ENCODE measurements at regions not wholly inside any gene's neighbourhood (a gene's known extent, or its start where the extent isn't known, plus 50 kb on each side); places are given as distances from the start of the nearest gene placed in this dataset.
A peak's percentile ranks its signal among the peaks of the same experiment; 100 is the strongest.

- peaks cover 1 to 3% of the 10 kb centered on the region in 2 donors for H3K4me1 ChIP-seq (replicated peaks in 1 of 2)
These were observed 278.9 kb downstream of the NPHP4 start for GRCh38 chr1:5713101-5714010.

GRCh38 chr1:5711956-5712645 is 280.1 kb downstream of the NPHP4 start:
- in situ Hi-C loops (cut with MboI; ENCODE audit: low pct_unique_long_range_greater_than_20kb in 2 of 9, low sequenced_read_pairs in 9 of 9, unreplicated experiment in 9 of 9) = no loop called here
- ATAC-seq (replicated peaks in 6 of 8) = no peak
- no peaks in the 10 kb centered on the region for H3K4me1 ChIP-seq (replicated peaks in 1 of 2)
- H3K4me3 ChIP-seq = no peak overlapping the region
- WGBS, 10 experiments = 0 to 94% (median 89%) methylated on average over 1 to 20 of the region's 45 CpGs; no CpG with 5 or more reads in 3 of the 10 experiments
- no peak overlapping the region for H3K27ac ChIP-seq

More at GRCh38 chr1:5713101-5714010, 278.9 kb downstream of the NPHP4 start:
- no peak overlapping the region for H3K27ac ChIP-seq
- no peak for ATAC-seq (replicated peaks in 6 of 8)
- in situ Hi-C loops (cut with MboI; ENCODE audit: low pct_unique_long_range_greater_than_20kb in 2 of 9, low sequenced_read_pairs in 9 of 9, unreplicated experiment in 9 of 9) = no loop called here
- WGBS, 10 experiments = 53 to 90% (median 79%) methylated on average over 3 to 32 of the region's 36 CpGs; no CpG with 5 or more reads in 2 of the 10 experiments
- H3K4me3 ChIP-seq = no peak overlapping the region

- ATAC-seq (replicated peaks in 6 of 8) = no peak
- no peaks in the 10 kb centered on the region for H3K4me1 ChIP-seq (replicated peaks in 1 of 2)
- no peak overlapping the region for H3K27ac ChIP-seq
- in situ Hi-C loops (cut with MboI; ENCODE audit: low pct_unique_long_range_greater_than_20kb in 2 of 9, low sequenced_read_pairs in 9 of 9, unreplicated experiment in 9 of 9) = no loop called here
- 0 to 80% (median 63%) methylated on average over 1 to 6 of the region's 7 CpGs; no CpG with 5 or more reads in 4 of the 10 experiments for WGBS, 10 experiments
- H3K4me3 ChIP-seq = no peak overlapping the region
These were observed 281.1 kb downstream of the NPHP4 start for GRCh38 chr1:5711079-5711478.

- H3K4me1 ChIP-seq (replicated peaks in 1 of 2) = no peaks in the 10 kb centered on the region
These were observed 282.2 kb downstream of the NPHP4 start for GRCh38 chr1:5709976-5710375.

GRCh38 chr1:5709461-5709975 is 282.7 kb downstream of the NPHP4 start:
- 0 to 100% (median 83%) methylated on average over 1 to 5 of the region's 6 CpGs; no CpG with 5 or more reads in 4 of the 10 experiments for WGBS, 10 experiments
- Histone ChIP-seq H3K27ac (no peak overlapping the region), H3K4me1 (replicated peaks in 1 of 2) (no peaks in the 10 kb centered on the region), H3K4me3 (no peak overlapping the region)
- in situ Hi-C loops (cut with MboI; ENCODE audit: low pct_unique_long_range_greater_than_20kb in 2 of 9, low sequenced_read_pairs in 9 of 9, unreplicated experiment in 9 of 9) = no loop called here
- no peak for ATAC-seq (replicated peaks in 6 of 8)

More at GRCh38 chr1:5709976-5710375, 282.2 kb downstream of the NPHP4 start:
- no peak overlapping the region for H3K27ac ChIP-seq
- WGBS, 10 experiments = 0 to 67% (median 9%) methylated on average over 1 to 3 of the region's 3 CpGs; no CpG with 5 or more reads in 2 of the 10 experiments
- no peak for ATAC-seq (replicated peaks in 6 of 8)
- in situ Hi-C loops (cut with MboI; ENCODE audit: low pct_unique_long_range_greater_than_20kb in 2 of 9, low sequenced_read_pairs in 9 of 9, unreplicated experiment in 9 of 9) = no loop called here
- no peak overlapping the region for H3K4me3 ChIP-seq

- in situ Hi-C loops (cut with MboI; ENCODE audit: low pct_unique_long_range_greater_than_20kb in 2 of 9, low sequenced_read_pairs in 9 of 9, unreplicated experiment in 9 of 9) = no loop called here
- ATAC-seq (replicated peaks in 6 of 8) = no peak
- WGBS, 10 experiments = 57 to 100% (median 78%) methylated on average over 1 to 20 of the region's 27 CpGs; no CpG with 5 or more reads in 2 of the 10 experiments
- Histone ChIP-seq H3K4me3 (no peak overlapping the region), H3K27ac (no peak overlapping the region), H3K4me1 (replicated peaks in 1 of 2) (no peaks in the 10 kb centered on the region)
These were observed 283.6 kb downstream of the NPHP4 start for GRCh38 chr1:5708346-5709245.

GRCh38 chr1:5707566-5708345 is 284.5 kb downstream of the NPHP4 start:
- Histone ChIP-seq H3K4me3 (no peak overlapping the region), H3K27ac (no peak overlapping the region), H3K4me1 (replicated peaks in 1 of 2) (no peaks in the 10 kb centered on the region)
- ATAC-seq (replicated peaks in 6 of 8) = peak in 4 of 8 experiments; percentile 53 to 76 (median 72)
- 20 to 88% (median 49%) methylated on average over 1 to 10 of the region's 12 CpGs; no CpG with 5 or more reads in 1 of the 10 experiments for WGBS, 10 experiments
- in situ Hi-C loops (cut with MboI; ENCODE audit: low pct_unique_long_range_greater_than_20kb in 2 of 9, low sequenced_read_pairs in 9 of 9, unreplicated experiment in 9 of 9) = no loop called here

- Histone ChIP-seq H3K27ac (no peak overlapping the region), H3K4me1 (replicated peaks in 1 of 2) (no peaks in the 10 kb centered on the region), H3K4me3 (no peak overlapping the region)
- 37 to 93% (median 75%) methylated on average over 1 to 5 of the region's 5 CpGs; no CpG with 5 or more reads in 3 of the 10 experiments for WGBS, 10 experiments
- in situ Hi-C loops (cut with MboI; ENCODE audit: low pct_unique_long_range_greater_than_20kb in 2 of 9, low sequenced_read_pairs in 9 of 9, unreplicated experiment in 9 of 9) = no loop called here
- no peak for ATAC-seq (replicated peaks in 6 of 8)
These were observed 286.0 kb downstream of the NPHP4 start for GRCh38 chr1:5706239-5706638.

- H3K4me3 ChIP-seq = no peak overlapping the region
- no peak for ATAC-seq (replicated peaks in 6 of 8)
These were observed 286.5 kb downstream of the NPHP4 start for GRCh38 chr1:5705751-5706150.

GRCh38 chr1:5704561-5705514 is 287.4 kb downstream of the NPHP4 start:
- Histone ChIP-seq H3K27ac (no peak overlapping the region), H3K4me3 (no peak overlapping the region), H3K4me1 (replicated peaks in 1 of 2) (no peaks in the 10 kb centered on the region)
- no peak for ATAC-seq (replicated peaks in 6 of 8)
- 9 to 100% (median 56%) methylated on average over 1 to 16 of the region's 18 CpGs for WGBS, 10 experiments
- in situ Hi-C loops (cut with MboI; ENCODE audit: low pct_unique_long_range_greater_than_20kb in 2 of 9, low sequenced_read_pairs in 9 of 9, unreplicated experiment in 9 of 9) = no loop called here

More at GRCh38 chr1:5705751-5706150, 286.5 kb downstream of the NPHP4 start:
- in situ Hi-C loops (cut with MboI; ENCODE audit: low pct_unique_long_range_greater_than_20kb in 2 of 9, low sequenced_read_pairs in 9 of 9, unreplicated experiment in 9 of 9) = no loop called here
- WGBS, 10 experiments = 0 to 80% (median 42%) methylated on average over 1 to 7 of the region's 10 CpGs; no CpG with 5 or more reads in 3 of the 10 experiments
- no peak overlapping the region for H3K27ac ChIP-seq
- H3K4me1 ChIP-seq (replicated peaks in 1 of 2) = no peaks in the 10 kb centered on the region

- 14 to 100% (median 77%) methylated on average over 1 to 4 of the region's 4 CpGs for WGBS, 10 experiments
- no peak overlapping the region for H3K4me3 ChIP-seq
- in situ Hi-C loops (cut with MboI; ENCODE audit: low pct_unique_long_range_greater_than_20kb in 2 of 9, low sequenced_read_pairs in 9 of 9, unreplicated experiment in 9 of 9) = no loop called here
- H3K4me1 ChIP-seq (replicated peaks in 1 of 2) = no peaks in the 10 kb centered on the region
- no peak for ATAC-seq (replicated peaks in 6 of 8)
- no peak overlapping the region for H3K27ac ChIP-seq
These were observed 290.6 kb downstream of the NPHP4 start for GRCh38 chr1:5701642-5702041.
